ENCODE measurements at regions not wholly inside any gene's neighbourhood (a gene's known extent, or its start where the extent isn't known, plus 50 kb on each side); places are given as distances from the start of the nearest gene placed in this dataset.
A peak's percentile ranks its signal among the peaks of the same experiment; 100 is the strongest.

DNA sequence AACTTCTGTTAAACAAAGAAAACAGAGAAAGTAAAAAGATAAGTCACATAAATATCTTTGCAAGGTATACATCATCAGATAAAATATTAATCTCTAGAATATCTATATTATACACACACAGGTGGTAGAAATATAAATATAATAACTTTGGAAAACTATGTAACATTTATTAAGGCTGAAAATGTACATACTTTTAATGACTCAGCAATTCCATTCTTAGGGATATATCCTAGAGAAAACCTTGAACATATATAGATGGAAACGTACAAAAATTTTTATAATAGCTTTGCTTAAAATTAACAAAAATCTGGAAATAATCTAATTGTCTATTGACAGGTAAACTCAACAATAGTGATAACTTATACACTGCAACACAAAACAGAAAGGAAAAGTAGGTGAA lies 381.3 kb downstream of the GPD2 start:
- no peaks in the 10 kb centered on the region for H3K9me3 ChIP-seq (ENCODE audit: control insufficient read depth, insufficient read depth, low read depth, low read length)
- H3K36me3 ChIP-seq (ENCODE audit: control insufficient read depth, insufficient read depth, low read length): no peaks in the 10 kb centered on the region
- H4K20me1 ChIP-seq (ENCODE audit: control insufficient read depth, extremely low read depth, insufficient read depth, low read length): no peaks in the 10 kb centered on the region
- H3K4me2 ChIP-seq (ENCODE audit: extremely low read depth, insufficient read depth, low read length): no peak overlapping the region
- no peaks in the 10 kb centered on the region for H3K27me3 ChIP-seq (ENCODE audit: control insufficient read depth, insufficient read depth, low read length)
- no peaks in the 10 kb centered on the region for H3K4me1 ChIP-seq (ENCODE audit: control insufficient read depth, extremely low read depth, insufficient read depth, low read length)
- H2AFZ ChIP-seq (ENCODE audit: low read length): no peak overlapping the region
- no peak overlapping the region for H3K4me3 ChIP-seq (replicated peaks in 1 of 4; ENCODE audit: control extremely low read depth in 1 of 4, insufficient read depth in 1 of 4, low read depth in 3 of 4, low read length in 4 of 4)
- H3K79me2 ChIP-seq (ENCODE audit: control insufficient read depth, insufficient read depth, low read length): no peaks in the 10 kb centered on the region
- DNase-seq (ENCODE audit: low read depth in 2 of 2): no peak
- no peak overlapping the region for H3K27ac ChIP-seq (ENCODE audit: insufficient read depth, low read length)
- TF ChIP-seq, protein P1, sequence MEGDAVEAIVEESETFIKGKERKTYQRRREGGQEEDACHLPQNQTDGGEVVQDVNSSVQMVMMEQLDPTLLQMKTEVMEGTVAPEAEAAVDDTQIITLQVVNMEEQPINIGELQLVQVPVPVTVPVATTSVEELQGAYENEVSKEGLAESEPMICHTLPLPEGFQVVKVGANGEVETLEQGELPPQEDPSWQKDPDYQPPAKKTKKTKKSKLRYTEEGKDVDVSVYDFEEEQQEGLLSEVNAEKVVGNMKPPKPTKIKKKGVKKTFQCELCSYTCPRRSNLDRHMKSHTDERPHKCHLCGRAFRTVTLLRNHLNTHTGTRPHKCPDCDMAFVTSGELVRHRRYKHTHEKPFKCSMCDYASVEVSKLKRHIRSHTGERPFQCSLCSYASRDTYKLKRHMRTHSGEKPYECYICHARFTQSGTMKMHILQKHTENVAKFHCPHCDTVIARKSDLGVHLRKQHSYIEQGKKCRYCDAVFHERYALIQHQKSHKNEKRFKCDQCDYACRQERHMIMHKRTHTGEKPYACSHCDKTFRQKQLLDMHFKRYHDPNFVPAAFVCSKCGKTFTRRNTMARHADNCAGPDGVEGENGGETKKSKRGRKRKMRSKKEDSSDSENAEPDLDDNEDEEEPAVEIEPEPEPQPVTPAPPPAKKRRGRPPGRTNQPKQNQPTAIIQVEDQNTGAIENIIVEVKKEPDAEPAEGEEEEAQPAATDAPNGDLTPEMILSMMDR (conservative IDR thresholded peaks at IDR 0.05 in 1 of 2, IDR thresholded peaks at IDR 0.05 in 1 of 2; ENCODE audit: low read depth in 1 of 2, low read length in 2 of 2): no peak
- no peak for TF ChIP-seq EZH2 (IDR thresholded peaks at IDR 0.05; ENCODE audit: low read length, missing control alignments)
- H3K9ac ChIP-seq (ENCODE audit: insufficient read depth, low read length): no peak overlapping the region

DNA sequence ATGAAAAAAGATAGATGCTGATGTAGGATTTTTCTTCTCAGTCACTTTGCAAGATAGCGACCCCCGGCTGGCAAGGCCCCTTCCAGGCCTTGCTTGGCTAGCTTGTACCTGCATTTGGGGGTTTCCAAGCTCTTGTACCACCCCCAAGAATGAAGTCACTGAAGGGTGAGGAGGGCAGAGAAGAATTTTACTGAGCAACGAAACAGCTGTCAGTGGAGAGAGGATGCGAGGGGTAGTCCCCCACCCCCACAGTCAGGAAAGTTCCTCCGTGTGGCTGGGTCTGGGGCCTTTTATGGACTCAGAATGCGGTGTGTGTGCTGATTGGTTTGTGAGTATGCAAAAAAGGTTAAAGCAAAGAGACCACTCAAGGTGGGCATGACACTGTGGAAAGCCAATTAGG lies 382.0 kb downstream of the GPD2 start:
- no peak for DNase-seq (ENCODE audit: low read depth in 2 of 2)
- TF ChIP-seq EZH2 (IDR thresholded peaks at IDR 0.05; ENCODE audit: low read length, missing control alignments): no peak
- TF ChIP-seq, protein P1 (conservative IDR thresholded peaks at IDR 0.05 in 1 of 2, IDR thresholded peaks at IDR 0.05 in 1 of 2; ENCODE audit: low read depth in 1 of 2, low read length in 2 of 2): no peak

DNA sequence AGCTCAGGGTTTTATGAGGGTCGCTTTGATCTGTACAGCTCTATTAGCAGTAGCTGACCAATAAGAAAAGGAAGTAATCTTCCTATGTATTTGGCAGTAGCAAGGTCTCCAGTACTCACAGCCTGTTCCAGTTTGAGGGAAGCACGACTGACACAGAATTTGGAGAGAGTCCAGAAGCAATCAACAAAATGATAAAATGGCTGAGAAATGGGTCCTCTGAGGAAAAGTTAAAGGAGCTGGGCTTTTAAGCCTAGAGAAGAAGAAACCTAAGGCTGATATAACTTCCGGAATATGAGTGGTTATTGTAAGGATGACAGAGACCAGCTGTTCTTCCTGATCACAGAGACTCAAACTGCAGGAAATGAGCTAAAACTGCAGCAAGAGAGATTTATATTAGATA lies 382.8 kb downstream of the GPD2 start:
- TF ChIP-seq, protein P1 (conservative IDR thresholded peaks at IDR 0.05 in 1 of 2, IDR thresholded peaks at IDR 0.05 in 1 of 2; ENCODE audit: low read depth in 1 of 2, low read length in 2 of 2): no peak
- no peak for TF ChIP-seq EZH2 (IDR thresholded peaks at IDR 0.05; ENCODE audit: low read length, missing control alignments)
- Histone ChIP-seq H3K4me1 (ENCODE audit: control insufficient read depth, extremely low read depth, insufficient read depth, low read length) (no peaks in the 10 kb centered on the region), H3K9me3 (ENCODE audit: control insufficient read depth, insufficient read depth, low read depth, low read length) (no peaks in the 10 kb centered on the region), H3K9ac (ENCODE audit: insufficient read depth, low read length) (no peak overlapping the region), H3K4me3 (replicated peaks in 1 of 4; ENCODE audit: control extremely low read depth in 1 of 4, insufficient read depth in 1 of 4, low read depth in 3 of 4, low read length in 4 of 4) (no peak overlapping the region), H2AFZ (ENCODE audit: low read length) (no peak overlapping the region), H3K27ac (ENCODE audit: insufficient read depth, low read length) (no peak overlapping the region), H3K27me3 (ENCODE audit: control insufficient read depth, insufficient read depth, low read length) (no peaks in the 10 kb centered on the region), H3K36me3 (ENCODE audit: control insufficient read depth, insufficient read depth, low read length) (no peaks in the 10 kb centered on the region), H3K79me2 (ENCODE audit: control insufficient read depth, insufficient read depth, low read length) (no peaks in the 10 kb centered on the region), H4K20me1 (ENCODE audit: control insufficient read depth, extremely low read depth, insufficient read depth, low read length) (no peaks in the 10 kb centered on the region), H3K4me2 (ENCODE audit: extremely low read depth, insufficient read depth, low read length) (no peak overlapping the region)
- DNase-seq (ENCODE audit: low read depth in 2 of 2): peak in 1 of 2 donors; percentile 86

More for the DNA sequence above, 382.0 kb downstream of the GPD2 start:
- H3K9me3 ChIP-seq (ENCODE audit: control insufficient read depth, insufficient read depth, low read depth, low read length): no peaks in the 10 kb centered on the region
- no peak overlapping the region for H3K4me3 ChIP-seq (replicated peaks in 1 of 4; ENCODE audit: control extremely low read depth in 1 of 4, insufficient read depth in 1 of 4, low read depth in 3 of 4, low read length in 4 of 4)
- H4K20me1 ChIP-seq (ENCODE audit: control insufficient read depth, extremely low read depth, insufficient read depth, low read length): no peaks in the 10 kb centered on the region
- no peaks in the 10 kb centered on the region for H3K79me2 ChIP-seq (ENCODE audit: control insufficient read depth, insufficient read depth, low read length)
- H3K27me3 ChIP-seq (ENCODE audit: control insufficient read depth, insufficient read depth, low read length): no peaks in the 10 kb centered on the region
- no peaks in the 10 kb centered on the region for H3K4me1 ChIP-seq (ENCODE audit: control insufficient read depth, extremely low read depth, insufficient read depth, low read length)
- no peaks in the 10 kb centered on the region for H3K36me3 ChIP-seq (ENCODE audit: control insufficient read depth, insufficient read depth, low read length)
- no peak overlapping the region for H2AFZ ChIP-seq (ENCODE audit: low read length)
- H3K4me2 ChIP-seq (ENCODE audit: extremely low read depth, insufficient read depth, low read length): no peak overlapping the region
- no peak overlapping the region for H3K9ac ChIP-seq (ENCODE audit: insufficient read depth, low read length)
- H3K27ac ChIP-seq (ENCODE audit: insufficient read depth, low read length): no peak overlapping the region

Measured in fibroblast of lung (primary cell).